Heart left ventricle (tissue), 16 donors: ENCODE measurements at regions not wholly inside any gene's neighbourhood (a gene's known extent, or its start where the extent isn't known, plus 50 kb on each side); places are given as distances from the start of the nearest gene placed in this dataset.

Experiments used
- ATAC-seq, 4 donors: fragments of 200-7000 bp; cut with Tn5 transposase; one replicate each; pipeline ENCODE4 v1.9.1; 2020 to 2022; ENCODE audit warnings: moderate library complexity in 4 of 4, mild to moderate bottlenecking in 3 of 4, moderate number of reproducible peaks in 1 of 4
- DNase-seq, 5 donors: peaks; one replicate each; pipeline ENCODE4 v3.0.0-alpha.2; 2020
- H3K27ac ChIP-seq, 12 donors: fragments of 200-600 bp; sonication (generic) in 4 of 12; one replicate each; pipeline versions ENCODE4 v1.5.0 to v1.8.0; 2016 to 2022; ENCODE audit warnings: mild to moderate bottlenecking in 2 of 12
- H3K27me3 ChIP-seq, 9 donors: fragments of 200-600 bp; sonication (generic) in 2 of 9; one replicate each; pipeline versions ENCODE4 v1.5.1 to v1.8.0; 2016 to 2022; ENCODE audit warnings: mild to moderate bottlenecking in 3 of 9
- H3K36me3 ChIP-seq, 9 donors: fragments of 200-600 bp; sonication (generic) in 2 of 9; one replicate each; pipeline versions ENCODE4 v1.5.0 to v1.8.0; 2018 to 2022; ENCODE audit warnings: mild to moderate bottlenecking in 2 of 9
- H3K4me1 ChIP-seq, 12 donors: fragments of 200-600 bp; sonication (generic) in 4 of 12; one replicate each; pipeline versions ENCODE4 v1.5.0 to v1.8.0; 2016 to 2022; ENCODE audit warnings: mild to moderate bottlenecking in 3 of 12
- H3K4me3 ChIP-seq, 12 donors: fragments of 200-600 bp; sonication (generic) in 4 of 12; one replicate each; pipeline versions ENCODE4 v1.5.0 to v1.8.0; 2017 to 2022; ENCODE audit warnings: mild to moderate bottlenecking in 9 of 12, moderate library complexity in 4 of 12
- H3K9me3 ChIP-seq, 12 donors: fragments of 200-600 bp; sonication (generic) in 4 of 12; one replicate each; pipeline versions ENCODE4 v1.5.0 to v1.8.0; 2016 to 2022; ENCODE audit warnings: mild to moderate bottlenecking in 1 of 12
- POLR2A ChIP-seq, 2 donors: fragments of 450-650 bp; IDR thresholded peaks; one replicate each; pipeline ENCODE4 v1.6.1; 2017; ENCODE audit warnings: antibody characterized with exemption in 2 of 2, mild to moderate bottlenecking in 2 of 2, moderate library complexity in 2 of 2
- WGBS, 4 donors: extraction: QIAGEN DNeasy Blood & Tissue Kit in 2 of 4; methylation state at CpG; one replicate each; pipeline versions ENCODE4 v1.1.5 to v1.1.7; 2013 to 2018; 5-methylcytosine and 5-hydroxymethylcytosine counted together
- intact Hi-C, 10 donors: fragments of 100-400 bp; cut with DNase I; formaldehyde crosslinking; loops; one replicate each; pipeline versions ENCODE4 v1.11.1 to v1.14.2; 2022
- TF ChIP-seq, protein P1 (sequence below), 12 donors: fragments of 200-600 bp; sonication (generic) in 4 of 12; IDR thresholded peaks; one replicate each; pipeline versions ENCODE4 v1.5.0 to v1.8.0; 2018 to 2022; ENCODE audit warnings: antibody characterized with exemption in 12 of 12, mild to moderate bottlenecking in 5 of 12
- donor health status: ischemic (EF 13 %, LVEDD 7.1; RV severe dilation, severe dysfunction).
- donor health status: healthy with polysubstance abuse.
- donor health status: DM: no; HTN: yes; CAD: no.
- donor health status: DM: no; HTN: no; CAD: no.
- donor health status: ischemic (EF 25% LVEDD 6.9; RV normal size, moderate dysfunction).
- donor health status: ischemic (EF 25% LVEDD 5.7; RV mildly dilated, moderate dysfunction).
- donor health status: healthy.
- donor health status: DM: yes; HTN: yes; CAD: no.
- donor health status: ischemic (EF 35%, LVEDD 5.7; RV mildly dilated, moderate dysfunction).
- donor health status: nonischemic (EF 11% LVEDD 7.7; RV severe dilation, severe dysfunction).
- donor health status: DM: yes; HTN: yes; CAD: no.
- donor health status: PGD.
- donor health status: ischemic (EF 29% LVEDD 5.4; RV normal size, mild dysfunction).
- donor health status: nonischemic (EF 23%, LVEDD 6.1; RV moderate dilation, normal function).

DNA sequence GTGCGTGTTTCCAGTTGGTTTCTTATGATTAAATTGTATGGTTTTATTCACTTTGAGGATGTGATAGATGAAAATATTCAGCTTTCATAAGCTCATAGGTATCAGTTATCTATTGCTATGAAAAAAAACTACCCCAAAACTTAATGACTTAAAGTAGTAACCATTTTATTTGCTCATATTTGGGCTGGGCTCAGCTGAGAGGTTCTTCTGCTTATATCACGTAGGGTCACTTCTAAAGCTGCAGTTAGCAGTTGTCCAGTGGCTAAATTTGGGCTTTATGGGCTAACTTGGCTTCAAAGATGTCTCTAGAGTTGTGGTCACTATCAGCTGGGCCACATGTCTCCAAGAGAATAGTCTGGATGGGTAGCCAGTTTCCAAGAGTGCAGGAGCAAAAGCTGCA lies 206.4 kb upstream of the LYPLAL1 start:
- TF ChIP-seq POLR2A (IDR thresholded peaks at IDR 0.05): no peak
- TF ChIP-seq, protein P1, sequence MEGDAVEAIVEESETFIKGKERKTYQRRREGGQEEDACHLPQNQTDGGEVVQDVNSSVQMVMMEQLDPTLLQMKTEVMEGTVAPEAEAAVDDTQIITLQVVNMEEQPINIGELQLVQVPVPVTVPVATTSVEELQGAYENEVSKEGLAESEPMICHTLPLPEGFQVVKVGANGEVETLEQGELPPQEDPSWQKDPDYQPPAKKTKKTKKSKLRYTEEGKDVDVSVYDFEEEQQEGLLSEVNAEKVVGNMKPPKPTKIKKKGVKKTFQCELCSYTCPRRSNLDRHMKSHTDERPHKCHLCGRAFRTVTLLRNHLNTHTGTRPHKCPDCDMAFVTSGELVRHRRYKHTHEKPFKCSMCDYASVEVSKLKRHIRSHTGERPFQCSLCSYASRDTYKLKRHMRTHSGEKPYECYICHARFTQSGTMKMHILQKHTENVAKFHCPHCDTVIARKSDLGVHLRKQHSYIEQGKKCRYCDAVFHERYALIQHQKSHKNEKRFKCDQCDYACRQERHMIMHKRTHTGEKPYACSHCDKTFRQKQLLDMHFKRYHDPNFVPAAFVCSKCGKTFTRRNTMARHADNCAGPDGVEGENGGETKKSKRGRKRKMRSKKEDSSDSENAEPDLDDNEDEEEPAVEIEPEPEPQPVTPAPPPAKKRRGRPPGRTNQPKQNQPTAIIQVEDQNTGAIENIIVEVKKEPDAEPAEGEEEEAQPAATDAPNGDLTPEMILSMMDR (IDR thresholded peaks at IDR 0.05): no peak
- Histone ChIP-seq H3K9me3 (peaks cover 0 to 19% (median 4%) of the 10 kb centered on the region in 12 donors), H3K4me1 (peaks cover 0 to 6% (median 0%) of the 10 kb centered on the region in 12 donors), H3K36me3 (no peaks in the 10 kb centered on the region), H3K27me3 (no peaks in the 10 kb centered on the region), H3K27ac (no peak overlapping the region), H3K4me3 (no peak overlapping the region)
- no peak for ATAC-seq
- no peak for DNase-seq
- intact Hi-C loops: no loop called here
- WGBS, 4 donors: 94 to 100% (median 97%) methylated on average over 2 of the region's 2 CpGs

DNA sequence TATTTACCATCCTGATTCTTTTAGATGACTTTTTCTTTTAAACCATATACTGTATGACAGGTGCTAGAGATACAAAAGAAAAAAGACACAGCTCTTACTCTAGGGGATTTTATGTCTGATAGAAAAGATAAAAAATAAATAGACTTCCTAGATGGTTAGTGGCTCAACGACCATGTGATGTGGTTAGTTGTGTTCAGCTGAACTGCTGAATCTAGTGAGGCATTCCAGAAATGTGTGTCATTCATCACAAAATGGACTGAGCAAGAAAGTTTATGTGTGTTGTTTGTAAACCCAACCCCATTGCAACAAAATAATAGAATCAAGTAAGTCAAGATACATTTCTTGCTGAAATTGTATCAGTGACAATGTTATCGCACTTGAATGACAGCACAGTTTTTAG lies 205.8 kb upstream of the LYPLAL1 start:
- intact Hi-C loops: no loop called here
- Histone ChIP-seq H3K36me3 (no peaks in the 10 kb centered on the region), H3K27ac (no peak overlapping the region), H3K4me1 (peaks cover 0 to 6% (median 0%) of the 10 kb centered on the region in 12 donors), H3K4me3 (no peak overlapping the region), H3K27me3 (no peaks in the 10 kb centered on the region), H3K9me3 (peaks cover 0 to 19% (median 4%) of the 10 kb centered on the region in 12 donors)
- WGBS, 4 donors: 79 to 83% (median 82%) methylated on average over 2 of the region's 2 CpGs
- DNase-seq (no peak), ATAC-seq (no peak)
- TF ChIP-seq POLR2A (IDR thresholded peaks at IDR 0.05): no peak
- TF ChIP-seq, protein P1 (IDR thresholded peaks at IDR 0.05): no peak

DNA sequence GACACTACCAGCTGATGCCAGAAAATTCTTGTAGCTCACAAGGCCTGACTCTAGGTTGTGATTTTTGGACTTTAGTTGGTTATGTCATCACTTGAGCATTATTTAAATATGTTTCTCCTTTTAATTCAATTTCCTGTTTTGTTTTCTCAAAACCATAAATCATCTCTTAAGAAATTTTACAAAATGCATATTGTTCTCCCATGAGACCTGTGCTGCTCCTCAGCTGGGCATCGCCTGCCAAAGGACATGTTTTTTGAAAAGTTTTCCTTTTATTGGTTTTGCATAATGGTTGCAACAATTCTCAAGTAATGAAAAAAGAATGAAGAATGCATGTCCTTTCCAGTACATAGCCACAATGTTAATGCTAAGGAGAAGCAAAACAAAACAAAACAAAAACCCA lies 204.7 kb upstream of the LYPLAL1 start:
- Histone ChIP-seq H3K9me3 (peaks cover 0 to 19% (median 4%) of the 10 kb centered on the region in 12 donors), H3K4me1 (peaks cover 0 to 6% (median 0%) of the 10 kb centered on the region in 12 donors), H3K27me3 (no peaks in the 10 kb centered on the region), H3K27ac (no peak overlapping the region), H3K36me3 (no peaks in the 10 kb centered on the region), H3K4me3 (no peak overlapping the region)
- WGBS, 4 donors: 89 to 92% (median 90%) methylated on average over 1 of the region's 1 CpG
- DNase-seq (no peak), ATAC-seq (no peak)
- TF ChIP-seq, protein P1 (IDR thresholded peaks at IDR 0.05): no peak
- no peak for TF ChIP-seq POLR2A (IDR thresholded peaks at IDR 0.05)
- intact Hi-C loops: no loop called here

DNA sequence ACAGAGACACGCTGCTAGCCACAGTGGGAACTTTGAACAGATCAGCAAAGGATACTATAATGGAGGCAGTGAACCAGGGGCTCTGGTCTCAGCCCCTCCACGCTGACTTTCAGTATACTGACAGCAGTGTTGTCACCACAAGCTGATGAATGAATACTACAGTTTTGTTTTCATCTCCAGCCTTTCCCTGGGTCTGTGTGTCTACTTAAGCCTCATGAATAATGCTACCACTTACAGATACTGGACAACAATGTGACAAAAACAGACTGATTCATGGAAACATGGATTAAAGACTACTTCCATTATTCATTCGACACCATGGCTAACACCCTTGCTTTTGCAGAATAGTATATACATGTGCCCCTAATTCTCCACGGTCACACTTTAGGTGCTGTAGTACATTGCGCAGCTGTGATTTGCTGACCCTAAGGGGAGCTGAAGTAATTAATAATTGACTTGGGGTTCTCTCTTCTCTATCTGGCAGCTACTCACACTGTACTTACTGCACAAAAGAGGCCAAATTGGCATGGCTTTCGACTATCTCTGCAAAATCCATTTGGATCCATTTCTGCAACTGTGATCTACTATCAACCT lies 203.2 kb upstream of the LYPLAL1 start:
- WGBS, 4 donors: 92 to 95% (median 93%) methylated on average over 6 of the region's 6 CpGs
- intact Hi-C loops: no loop called here
- TF ChIP-seq, protein P1 (IDR thresholded peaks at IDR 0.05): no peak
- no peak for TF ChIP-seq POLR2A (IDR thresholded peaks at IDR 0.05)
- no peak for DNase-seq
- Histone ChIP-seq H3K4me3 (no peak overlapping the region), H3K9me3 (peaks cover 0 to 19% (median 4%) of the 10 kb centered on the region in 12 donors), H3K4me1 (peaks cover 0 to 6% (median 0%) of the 10 kb centered on the region in 12 donors), H3K27me3 (no peaks in the 10 kb centered on the region), H3K36me3 (no peaks in the 10 kb centered on the region), H3K27ac (no peak overlapping the region)
- ATAC-seq: no peak
